ENCODE measurements at regions not wholly inside any gene's neighbourhood (a gene's known extent, or its start where the extent isn't known, plus 50 kb on each side); places are given as distances from the start of the nearest gene placed in this dataset.

- TF ChIP-seq CTCF (IDR thresholded peaks at IDR 0.05) (no peak), TEAD4 (CRISPR knock-in tag; IDR thresholded peaks at IDR 0.05) (no peak), ZNF232 (CRISPR knock-in tag; IDR thresholded peaks at IDR 0.05) (no peak), ESRRA (CRISPR knock-in tag; IDR thresholded peaks at IDR 0.05; ENCODE audit: borderline replicate concordance) (no peak), JUN (CRISPR knock-in tag; IDR thresholded peaks at IDR 0.05) (no peak)
- TF ChIP-seq, protein P1, sequence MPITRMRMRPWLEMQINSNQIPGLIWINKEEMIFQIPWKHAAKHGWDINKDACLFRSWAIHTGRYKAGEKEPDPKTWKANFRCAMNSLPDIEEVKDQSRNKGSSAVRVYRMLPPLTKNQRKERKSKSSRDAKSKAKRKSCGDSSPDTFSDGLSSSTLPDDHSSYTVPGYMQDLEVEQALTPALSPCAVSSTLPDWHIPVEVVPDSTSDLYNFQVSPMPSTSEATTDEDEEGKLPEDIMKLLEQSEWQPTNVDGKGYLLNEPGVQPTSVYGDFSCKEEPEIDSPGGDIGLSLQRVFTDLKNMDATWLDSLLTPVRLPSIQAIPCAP (CRISPR knock-in tag; IDR thresholded peaks at IDR 0.05): no peak
Observed at GRCh38 chr5:3214396-3214795, 381.2 kb upstream of the IRX1 start.

All from WTC11 (cell line).